CD4-positive, alpha-beta T cell (primary cell): ENCODE measurements at regions not wholly inside any gene's neighbourhood (a gene's known extent, or its start where the extent isn't known, plus 50 kb on each side); places are given as distances from the start of the nearest gene placed in this dataset.

Experiments
- ATAC-seq: fragments of 200-7000 bp; cut with Tn5 transposase; one replicate; pipeline ENCODE4 v1.10.0; 2022; ENCODE audit warnings: mild to moderate bottlenecking; ENCODE audit not compliant: poor library complexity
- CTCF ChIA-PET: fragments of 350-600 bp; sonication (Branson Sonifier 250); formaldehyde crosslinking; loops from one replicate; lab custom pipeline; 2021; ENCODE audit warnings: antibody characterized with exemption, inconsistent platforms; lab: Charles Lee
- POLR2A ChIA-PET: fragments of 350-600 bp; sonication (Branson Sonifier 250); formaldehyde crosslinking; loops from one replicate; lab custom pipeline; 2021; ENCODE audit warnings: antibody characterized with exemption, inconsistent platforms; lab: Charles Lee
- DNase-seq, 14 experiments: peaks; one replicate each; pipeline ENCODE4 v3.0.0-alpha.2; 2013 to 2020; ENCODE audit warnings: mixed read lengths in 2 of 14
- H3K27ac ChIP-seq, 2 donors: one replicate each; pipeline versions ENCODE4 v1.5.1 to v1.7.0; 2013; ENCODE audit warnings: low read length in 2 of 2, low read depth in 1 of 2, mild to moderate bottlenecking in 1 of 2
- H3K27me3 ChIP-seq, 2 experiments: 1 replicate in 1 of 2; 2 replicates in 1 of 2; pipeline versions ENCODE4 v1.6.1 to v1.7.0; 2013; ENCODE audit warnings: low read length in 2 of 2, control low read depth in 1 of 2, mild to moderate bottlenecking in 1 of 2, moderate library complexity in 1 of 2; ENCODE audit not compliant: insufficient read depth in 2 of 2, control insufficient read depth in 1 of 2
- H3K36me3 ChIP-seq: one replicate; pipeline ENCODE4 v1.6.1; 2013; ENCODE audit warnings: low read length, control low read depth; ENCODE audit not compliant: insufficient read depth
- H3K4me1 ChIP-seq: one replicate; pipeline ENCODE4 v1.6.1; 2013; ENCODE audit warnings: low read length, control low read depth; ENCODE audit not compliant: insufficient read depth
- H3K4me3 ChIP-seq: one replicate; pipeline ENCODE4 v1.5.1; 2013; ENCODE audit warnings: mild to moderate bottlenecking, low read length, moderate library complexity
- H3K9me3 ChIP-seq, 2 experiments: 1 replicate in 1 of 2; 2 replicates in 1 of 2; pipeline versions ENCODE4 v1.6.1 to v1.7.0; 2013; ENCODE audit warnings: low read length in 2 of 2, mild to moderate bottlenecking in 2 of 2, control low read depth in 1 of 2, moderate library complexity in 1 of 2; ENCODE audit not compliant: control insufficient read depth in 1 of 2, insufficient read depth in 1 of 2
- H3K27ac Mint-ChIP-seq: one replicate; pipeline ENCODE4 v1.8.0; 2020; ENCODE audit warnings: mixed read lengths
- H3K27me3 Mint-ChIP-seq: one replicate; pipeline ENCODE4 v1.8.0; 2021; ENCODE audit warnings: mixed read lengths
- H3K36me3 Mint-ChIP-seq: one replicate; pipeline ENCODE4 v1.8.0; 2021; ENCODE audit warnings: low read depth, mixed read lengths
- H3K4me1 Mint-ChIP-seq: one replicate; pipeline ENCODE4 v1.8.0; 2021; ENCODE audit warnings: low read depth, mixed read lengths
- H3K4me3 Mint-ChIP-seq: one replicate; pipeline ENCODE4 v1.8.0; 2020; ENCODE audit warnings: mild to moderate bottlenecking, mixed read lengths
- H3K9me3 Mint-ChIP-seq: one replicate; pipeline ENCODE4 v1.8.0; 2020; ENCODE audit warnings: mixed read lengths
- CTCF ChIP-seq: fragments of 200-600 bp; IDR thresholded peaks from one replicate; pipeline ENCODE4 v1.8.0; 2022; ENCODE audit warnings: antibody characterized with exemption, mild to moderate bottlenecking
- intact Hi-C, 2 experiments: fragments of 100-400 bp; cut with DNase I in 1 of 2; cut with micrococcal nuclease in 1 of 2; formaldehyde crosslinking; loops; one replicate each; pipeline versions ENCODE4 v1.15.1 to v1.9.0; 2023 to 2025; cut with DNase I, micrococcal nuclease

DNA sequence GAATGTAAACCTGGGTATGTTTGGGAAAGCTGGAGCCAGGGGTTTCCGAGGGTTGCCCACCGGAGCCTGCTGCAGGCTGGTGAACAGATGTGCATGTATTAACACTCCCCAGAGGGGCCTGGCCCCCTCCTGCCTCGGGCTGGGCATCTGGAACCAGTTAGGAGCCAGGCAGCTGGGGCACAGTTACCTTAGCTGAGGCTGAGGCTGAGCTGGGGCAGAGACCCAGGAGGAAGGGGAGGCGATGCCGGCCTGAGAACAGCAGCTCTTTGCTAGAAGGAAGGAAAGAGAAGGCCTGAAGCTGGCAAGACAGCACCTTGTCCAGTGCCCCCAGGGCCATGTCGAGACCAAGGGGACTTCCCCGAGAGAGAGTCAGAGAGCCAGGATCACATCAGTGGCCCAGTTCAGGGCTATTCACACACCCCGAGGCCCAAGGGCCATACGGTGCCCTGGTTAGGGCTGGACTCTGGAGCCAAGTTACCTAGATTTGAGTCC, 65.8 kb downstream of the RMI2 start:
- H3K9me3 Mint-ChIP-seq, result no peaks in the 10 kb centered on the region
- no peaks in the 10 kb centered on the region for H3K4me1 Mint-ChIP-seq
- ChIA-PET CTCF (no interaction called here), POLR2A (no interaction called here)
- H3K27ac Mint-ChIP-seq, result no peak overlapping the region
- intact Hi-C loops, result no loop called here
- TF ChIP-seq CTCF, result no peak
- no peak overlapping the region for H3K4me3 Mint-ChIP-seq
- no peak overlapping the region for H3K4me3 ChIP-seq
- H3K9me3 ChIP-seq, result no peaks in the 10 kb centered on the region
- no peaks in the 10 kb centered on the region for H3K4me1 ChIP-seq
- H3K36me3 Mint-ChIP-seq, result no peaks in the 10 kb centered on the region
- H3K27me3 ChIP-seq, result no peaks in the 10 kb centered on the region
- no peaks in the 10 kb centered on the region for H3K36me3 ChIP-seq
- no peaks in the 10 kb centered on the region for H3K27me3 Mint-ChIP-seq
- no peak for ATAC-seq
- H3K27ac ChIP-seq, result no peak overlapping the region
- no peak for DNase-seq

- Mint-ChIP-seq H3K27ac (no peak overlapping the region), H3K4me1 (no peaks in the 10 kb centered on the region), H3K4me3 (no peak overlapping the region), H3K36me3 (no peaks in the 10 kb centered on the region), H3K27me3 (no peaks in the 10 kb centered on the region), H3K9me3 (no peaks in the 10 kb centered on the region)
- no peaks in the 10 kb centered on the region for H3K36me3 ChIP-seq
- no peaks in the 10 kb centered on the region for H3K9me3 ChIP-seq
- no peak for TF ChIP-seq CTCF
- ChIA-PET CTCF (no interaction called here), POLR2A (no interaction called here)
- H3K4me1 ChIP-seq, result no peaks in the 10 kb centered on the region
- DNase-seq (no peak), ATAC-seq (no peak)
- no peaks in the 10 kb centered on the region for H3K27me3 ChIP-seq
- no peak overlapping the region for H3K4me3 ChIP-seq
- H3K27ac ChIP-seq, result no peak overlapping the region
- intact Hi-C loops, result no loop called here
Measured at GRCh38 chr16:11412175-11412904, 67.1 kb downstream of the RMI2 start.

DNA sequence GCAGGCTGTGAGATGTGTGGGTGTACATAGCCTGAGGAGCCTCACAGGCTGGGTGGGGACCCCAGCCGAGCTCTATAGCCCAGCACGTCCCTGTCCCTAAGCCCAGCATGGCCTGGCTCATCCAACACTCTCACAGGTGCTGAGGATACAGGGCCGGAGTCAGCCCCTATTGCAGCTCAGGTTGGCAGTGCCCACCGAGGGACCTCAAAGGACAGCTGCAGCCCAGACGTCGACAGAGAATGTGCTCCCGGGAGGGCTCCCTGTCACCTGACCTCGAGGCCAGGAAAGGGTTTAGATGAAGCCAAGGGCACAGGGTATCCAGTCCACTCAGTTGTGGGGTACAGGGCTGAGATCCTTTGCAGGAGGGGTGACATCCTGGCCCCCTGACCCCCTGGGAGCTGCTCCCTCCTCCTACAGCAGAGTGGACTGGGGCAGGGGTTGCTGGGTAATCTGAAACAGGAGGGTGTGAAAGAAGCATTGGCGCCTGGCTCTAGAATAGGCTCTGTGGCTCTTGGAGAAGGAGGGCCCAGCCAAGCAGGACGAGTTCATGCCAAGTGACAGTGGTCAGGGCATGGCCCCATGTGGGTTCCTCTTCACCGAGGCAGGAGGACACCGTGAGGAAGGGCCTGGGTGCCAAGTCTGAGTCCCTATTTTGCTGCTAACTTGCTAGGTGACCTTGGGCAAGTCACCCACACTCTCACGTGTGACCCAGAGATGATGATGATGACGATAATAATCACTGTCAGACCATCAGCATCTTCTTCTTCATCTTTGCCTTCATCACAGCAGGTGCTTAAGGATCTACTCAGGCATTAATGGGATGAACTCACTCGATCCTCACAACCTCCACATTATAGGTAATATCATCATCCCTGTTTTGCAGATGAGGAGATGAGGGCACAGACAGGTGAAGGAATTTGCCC, 68.0 kb downstream of the RMI2 start:
- no peak overlapping the region for H3K27ac Mint-ChIP-seq
- H3K27me3 ChIP-seq, result no peaks in the 10 kb centered on the region
- H3K36me3 Mint-ChIP-seq, result no peaks in the 10 kb centered on the region
- no peak for DNase-seq
- H3K36me3 ChIP-seq, result no peaks in the 10 kb centered on the region
- ChIA-PET CTCF (no interaction called here), POLR2A (no interaction called here)
- no peak overlapping the region for H3K4me3 Mint-ChIP-seq
- no peaks in the 10 kb centered on the region for H3K27me3 Mint-ChIP-seq
- no peaks in the 10 kb centered on the region for H3K9me3 Mint-ChIP-seq
- no peak overlapping the region for H3K4me3 ChIP-seq
- no peak overlapping the region for H3K27ac ChIP-seq
- no peaks in the 10 kb centered on the region for H3K4me1 ChIP-seq
- H3K4me1 Mint-ChIP-seq, result no peaks in the 10 kb centered on the region
- no peaks in the 10 kb centered on the region for H3K9me3 ChIP-seq
- intact Hi-C loops, result no loop called here
- no peak for ATAC-seq
- no peak for TF ChIP-seq CTCF
